ENCODE measurements at regions not wholly inside any gene's neighbourhood (a gene's known extent, or its start where the extent isn't known, plus 50 kb on each side); places are given as distances from the start of the nearest gene placed in this dataset.
"Not testable (repeated sequence)": the region's sequence is repeated elsewhere in the genome, so short reads cannot be mapped to it uniquely, and the experiment has no call there.

- TF ChIP-seq CTCF (conservative IDR thresholded peaks at IDR 0.05; ENCODE audit: low read length); EZH2phosphoT487 (IDR thresholded peaks at IDR 0.05; ENCODE audit: borderline replicate concordance, low read depth, low read length): not testable (repeated sequence)
These were observed 219.5 kb downstream of the SPATA31A6 start for GRCh38 chr9:42402919-42403318.

Data from OCI-LY7 (cell line).